Kidney capillary endothelial cell (primary cell): ENCODE measurements at regions not wholly inside any gene's neighbourhood (a gene's known extent, or its start where the extent isn't known, plus 50 kb on each side); places are given as distances from the start of the nearest gene placed in this dataset.

Experiments
- DNase-seq: peaks from one replicate; pipeline ENCODE4 v3.0.0-alpha.2; 2018; ENCODE audit warnings: low spot score

GRCh38 chr1:172887162-172887561 is 163.6 kb downstream of the TNFSF18 start:
- DNase-seq: no peak

GRCh38 chr1:172893146-172893841 is 157.4 kb downstream of the TNFSF18 start:
- no peak for DNase-seq

- DNase-seq: no peak
Observed at GRCh38 chr1:172894349-172895049, 156.2 kb downstream of the TNFSF18 start.

- DNase-seq: peak; percentile 38
Observed at GRCh38 chr1:172895050-172895460, 155.7 kb downstream of the TNFSF18 start.

GRCh38 chr1:172895761-172896160 is 155.0 kb downstream of the TNFSF18 start:
- no peak for DNase-seq

GRCh38 chr1:172897738-172898137 is 153.0 kb downstream of the TNFSF18 start:
- DNase-seq: peak; percentile 44

GRCh38 chr1:172898866-172899265 is 151.9 kb downstream of the TNFSF18 start:
- no peak for DNase-seq

GRCh38 chr1:172900376-172900997 is 150.3 kb downstream of the TNFSF18 start:
- DNase-seq: no peak

GRCh38 chr1:172902200-172902599 is 148.5 kb downstream of the TNFSF18 start:
- DNase-seq: no peak

- peak; percentile 56 for DNase-seq
Observed at GRCh38 chr1:172902861-172903381, 147.8 kb downstream of the TNFSF18 start.

- peak; percentile 45 for DNase-seq
Observed at GRCh38 chr1:172903581-172904220, 147.0 kb downstream of the TNFSF18 start.

- DNase-seq: no peak
Observed at GRCh38 chr1:172905452-172905851, 145.3 kb downstream of the TNFSF18 start.

- DNase-seq: peak; percentile 91
Observed at GRCh38 chr1:172906778-172907592, 143.8 kb downstream of the TNFSF18 start.

GRCh38 chr1:172907834-172908326 is 142.9 kb downstream of the TNFSF18 start:
- no peak for DNase-seq

- DNase-seq: peak; percentile 68
Observed at GRCh38 chr1:172909606-172910326, 141.0 kb downstream of the TNFSF18 start.

GRCh38 chr1:172912765-172913260 is 137.9 kb downstream of the TNFSF18 start:
- no peak for DNase-seq

GRCh38 chr1:172914501-172915144 is 136.1 kb downstream of the TNFSF18 start:
- no peak for DNase-seq

- DNase-seq: no peak
Observed at GRCh38 chr1:172915271-172915670, 135.5 kb downstream of the TNFSF18 start.

- no peak for DNase-seq
Observed at GRCh38 chr1:172916116-172916515, 134.6 kb downstream of the TNFSF18 start.

GRCh38 chr1:172917972-172918371 is 132.8 kb downstream of the TNFSF18 start:
- DNase-seq: peak; percentile 98
